GM18868 (cell line): ENCODE measurements at regions not wholly inside any gene's neighbourhood (a gene's known extent, or its start where the extent isn't known, plus 50 kb on each side); places are given as distances from the start of the nearest gene placed in this dataset.

Experiments used
- ATAC-seq: cut with Tn5 transposase; IDR thresholded peaks from one replicate; pipeline ENCODE4 v1.9.1; 2021; ENCODE audit warnings: mild to moderate bottlenecking, moderate library complexity; ENCODE audit not compliant: unreplicated experiment

- ATAC-seq, result no peak
These were observed 96.4 kb upstream of the PDE5A start for GRCh38 chr4:119725011-119725410.

GRCh38 chr4:119722670-119723069, 94.1 kb upstream of the PDE5A start:
- ATAC-seq, result no peak

GRCh38 chr4:119721878-119722277, 93.3 kb upstream of the PDE5A start:
- ATAC-seq, result no peak

GRCh38 chr4:119715490-119716445, 87.2 kb upstream of the PDE5A start:
- no peak for ATAC-seq

- no peak for ATAC-seq
These were observed 80.8 kb upstream of the PDE5A start for GRCh38 chr4:119709418-119709817.

- ATAC-seq, result no peak
These were observed 78.7 kb upstream of the PDE5A start for GRCh38 chr4:119707336-119707735.

GRCh38 chr4:119706804-119707203, 78.2 kb upstream of the PDE5A start:
- ATAC-seq, result no peak

GRCh38 chr4:119697887-119698393, 69.3 kb upstream of the PDE5A start:
- ATAC-seq, result peak; percentile 82

GRCh38 chr4:119696963-119697362, 68.4 kb upstream of the PDE5A start:
- ATAC-seq, result no peak

- ATAC-seq, result no peak
These were observed 66.6 kb upstream of the PDE5A start for GRCh38 chr4:119695216-119695615.

GRCh38 chr4:119693126-119693525, 64.5 kb upstream of the PDE5A start:
- no peak for ATAC-seq

- no peak for ATAC-seq
These were observed 63.4 kb upstream of the PDE5A start for GRCh38 chr4:119692001-119692400.

- ATAC-seq, result no peak
These were observed 62.3 kb upstream of the PDE5A start for GRCh38 chr4:119690871-119691270.

- ATAC-seq, result no peak
These were observed 59.8 kb upstream of the PDE5A start for GRCh38 chr4:119688446-119688845.

GRCh38 chr4:119684463-119684862, 55.9 kb upstream of the PDE5A start:
- no peak for ATAC-seq

GRCh38 chr4:119683518-119683917, 54.9 kb upstream of the PDE5A start:
- ATAC-seq, result no peak

- no peak for ATAC-seq
These were observed 53.5 kb upstream of the PDE5A start for GRCh38 chr4:119682099-119682498.

GRCh38 chr4:119679251-119679650, 50.6 kb upstream of the PDE5A start:
- no peak for ATAC-seq

GRCh38 chr4:119678761-119679160, 50.2 kb upstream of the PDE5A start:
- ATAC-seq, result no peak
